ENCODE measurements at regions not wholly inside any gene's neighbourhood (a gene's known extent, or its start where the extent isn't known, plus 50 kb on each side); places are given as distances from the start of the nearest gene placed in this dataset.

GRCh38 chr14:46230540-46230939 lies 421.0 kb downstream of the RPL10L start:
- TF ChIP-seq CTCF (IDR thresholded peaks at IDR 0.05) (no peak), POLR2A (IDR thresholded peaks at IDR 0.05) (no peak)

Measured in body of pancreas (tissue), 4 donors.